T-cell (primary cell): ENCODE measurements at regions not wholly inside any gene's neighbourhood (a gene's known extent, or its start where the extent isn't known, plus 50 kb on each side); places are given as distances from the start of the nearest gene placed in this dataset.

Experiments
- ATAC-seq, 4 experiments: fragments of 200-7000 bp in 3 of 4; fragments of 150-1000 bp in 1 of 4; cut with Tn5 transposase; replicated peaks in 1 of 4; 1 replicate in 3 of 4; 2 replicates in 1 of 4; pipeline ENCODE4 v1.10.0; 2021; ENCODE audit warnings: moderate library complexity in 3 of 4, mild to moderate bottlenecking in 2 of 4, moderate number of reproducible peaks in 1 of 4
- CTCF ChIA-PET, 2 donors: fragments of 300-600 bp; sonication (Branson Sonifier 250); formaldehyde crosslinking; loops; one replicate each; lab custom pipeline; 2022; ENCODE audit warnings: antibody characterized with exemption in 2 of 2; lab: Charles Lee
- POLR2A ChIA-PET, 2 donors: fragments of 300-600 bp; sonication (Branson Sonifier 250); formaldehyde crosslinking; loops; one replicate each; lab custom pipeline; 2022; ENCODE audit warnings: antibody characterized with exemption in 2 of 2; lab: Charles Lee
- DNase-seq, 35 experiments: peaks; one replicate each; pipeline versions ENCODE4 v3.0.0 to v3.0.0-alpha.2; 2013 to 2023
- H3K27ac ChIP-seq: one replicate; pipeline ENCODE4 v1.5.1; 2013; ENCODE audit warnings: low read length
- H3K27me3 ChIP-seq, 2 experiments: replicated peaks in 1 of 2; 1 replicate in 1 of 2; 2 replicates in 1 of 2; pipeline versions ENCODE4 v1.6.1 to v1.7.0; 2013; ENCODE audit warnings: low read length in 1 of 2, mixed read lengths in 1 of 2; ENCODE audit not compliant: control insufficient read depth in 2 of 2, insufficient read depth in 2 of 2; ENCODE audit errors: extremely low read depth in 1 of 2
- H3K36me3 ChIP-seq, 2 donors: 1 replicate in 1 of 2; 2 replicates in 1 of 2; pipeline versions ENCODE4 v1.6.1 to v1.7.0; 2013; ENCODE audit warnings: low read length in 1 of 2; ENCODE audit not compliant: control insufficient read depth in 2 of 2, insufficient read depth in 1 of 2; ENCODE audit errors: extremely low read depth in 1 of 2
- H3K4me1 ChIP-seq, 2 experiments: 1 replicate in 1 of 2; 2 replicates in 1 of 2; pipeline versions ENCODE4 v1.6.1 to v1.7.0; 2013; ENCODE audit warnings: low read length in 2 of 2, mixed read lengths in 1 of 2; ENCODE audit not compliant: insufficient read depth in 2 of 2, control insufficient read depth in 1 of 2; ENCODE audit errors: extremely low read depth in 1 of 2
- H3K4me3 ChIP-seq, 2 donors: 1 replicate in 1 of 2; 2 replicates in 1 of 2; pipeline versions ENCODE4 v1.5.1 to v1.7.0; 2013; ENCODE audit warnings: mild to moderate bottlenecking in 2 of 2, low read length in 1 of 2, moderate library complexity in 1 of 2; ENCODE audit not compliant: control insufficient read depth in 1 of 2; ENCODE audit errors: extremely low read depth in 1 of 2
- H3K9me3 ChIP-seq: 2 replicates; pipeline ENCODE4 v1.7.0; 2013
- H3K27ac Mint-ChIP-seq, 2 donors: one replicate each; pipeline ENCODE4 v1.8.0; 2020 to 2021; ENCODE audit warnings: mild to moderate bottlenecking in 2 of 2, mixed read lengths in 2 of 2
- H3K27me3 Mint-ChIP-seq, 2 donors: one replicate each; pipeline ENCODE4 v1.8.0; 2021 to 2022; ENCODE audit warnings: mixed read lengths in 2 of 2
- H3K36me3 Mint-ChIP-seq: one replicate; pipeline ENCODE4 v1.8.0; 2021; ENCODE audit warnings: mixed read lengths
- H3K4me1 Mint-ChIP-seq, 3 donors: one replicate each; pipeline ENCODE4 v1.8.0; 2020 to 2022; ENCODE audit warnings: mixed read lengths in 3 of 3, mild to moderate bottlenecking in 1 of 3
- H3K4me3 Mint-ChIP-seq, 3 donors: one replicate each; pipeline ENCODE4 v1.8.0; 2020 to 2022; ENCODE audit warnings: mild to moderate bottlenecking in 3 of 3, mixed read lengths in 3 of 3, moderate library complexity in 3 of 3
- H3K9me3 Mint-ChIP-seq, 3 donors: one replicate each; pipeline ENCODE4 v1.8.0; 2020 to 2022; ENCODE audit warnings: mixed read lengths in 3 of 3
- WGBS: methylation state at CpG from one replicate; pipeline ENCODE4 v1.1.5; 2013; ENCODE audit warnings: missing lambda C conversion rate; ENCODE audit not compliant: insufficient coverage; 5-methylcytosine and 5-hydroxymethylcytosine counted together

DNA sequence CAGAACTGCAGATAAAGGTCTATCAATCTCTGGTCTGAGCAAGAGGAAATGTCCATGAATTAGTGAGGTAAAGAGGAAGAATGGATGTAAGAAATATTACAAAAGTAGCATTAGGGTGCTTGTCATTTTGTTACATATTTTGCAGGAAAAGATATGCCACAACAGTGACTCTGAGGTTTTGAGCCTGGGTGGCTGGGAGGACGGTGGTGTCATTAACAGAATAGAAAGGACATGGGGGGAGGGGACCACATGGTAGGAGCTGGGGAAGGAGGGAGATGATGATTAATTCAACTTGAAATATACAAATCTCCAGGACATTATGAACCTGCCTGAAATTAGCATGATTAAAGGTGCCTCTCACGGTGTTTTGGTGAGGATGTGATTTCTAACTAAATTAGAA lies 245.5 kb upstream of the MDFIC2 start:
- no peaks in the 10 kb centered on the region for H3K36me3 Mint-ChIP-seq
- peaks cover 0 to 6% (median 1%) of the 10 kb centered on the region in 3 donors for H3K9me3 Mint-ChIP-seq
- peaks cover 2 to 4% of the 10 kb centered on the region in 2 donors for H3K27me3 Mint-ChIP-seq
- H3K4me1 Mint-ChIP-seq, result peaks cover 0 to 3% (median 0%) of the 10 kb centered on the region in 3 donors
- Histone ChIP-seq H3K4me3 (no peak overlapping the region), H3K4me1 (no peaks in the 10 kb centered on the region), H3K27ac (no peak overlapping the region), H3K36me3 (no peaks in the 10 kb centered on the region), H3K27me3 (no peaks in the 10 kb centered on the region), H3K9me3 (no peaks in the 10 kb centered on the region)
- H3K27ac Mint-ChIP-seq, result no peak overlapping the region
- no peak for ATAC-seq
- no peak overlapping the region for H3K4me3 Mint-ChIP-seq
- ChIA-PET CTCF (interaction anchor here in 1 of 2 donors (0.5 to 0.6 kb wide), 2 partner anchors 1058 to 1647 kb away, joined by 3 to 4 read pairs; no protein-coding TSS in a partner anchor), POLR2A (no interaction called here)
- no CpG with 5 or more reads among the region's 2 CpGs for WGBS
- no peak for DNase-seq

- Histone ChIP-seq H3K36me3 (no peaks in the 10 kb centered on the region), H3K27me3 (no peaks in the 10 kb centered on the region), H3K4me3 (no peak overlapping the region), H3K4me1 (no peaks in the 10 kb centered on the region), H3K9me3 (no peaks in the 10 kb centered on the region), H3K27ac (no peak overlapping the region)
- ChIA-PET CTCF (interaction anchor here (0.7 to 0.9 kb wide), 2 partner anchors 9 to 23 kb away, joined by 3 to 4 read pairs; no protein-coding TSS in a partner anchor), POLR2A (interaction anchor here in 1 of 2 donors (0.6 kb wide), 1 partner anchor 792 kb away, joined by 3 read pairs; no protein-coding TSS in a partner anchor)
- no CpG with 5 or more reads among the region's 3 CpGs for WGBS
- Mint-ChIP-seq H3K9me3 (no peaks in the 10 kb centered on the region), H3K4me1 (peaks cover 0 to 3% (median 0%) of the 10 kb centered on the region in 3 donors), H3K27ac (no peak overlapping the region), H3K27me3 (peaks cover 0 to 4% of the 10 kb centered on the region in 2 donors), H3K36me3 (no peaks in the 10 kb centered on the region), H3K4me3 (no peak overlapping the region)
- ATAC-seq (no peak), DNase-seq (no peak)
Observed at GRCh38 chr3:70556056-70556455, 243.6 kb upstream of the MDFIC2 start.

DNA sequence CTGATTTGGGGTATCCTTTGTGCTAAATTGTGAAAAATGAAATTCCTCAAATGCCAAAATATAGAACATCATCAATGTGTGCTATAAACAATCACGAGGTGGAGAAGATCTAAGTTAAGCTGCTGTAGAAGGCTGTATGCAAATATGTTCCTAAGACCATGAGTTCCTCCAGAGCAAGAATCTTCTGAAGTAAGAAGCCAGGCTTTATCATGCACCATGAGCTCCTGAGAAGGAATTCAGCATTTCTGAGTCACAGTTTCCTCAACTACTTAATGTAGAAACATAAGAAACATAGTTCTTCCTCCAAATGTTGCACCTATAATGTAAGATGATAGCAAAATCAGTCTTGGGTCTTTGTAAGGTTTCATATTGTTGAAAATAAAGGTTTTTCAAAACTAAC lies 241.7 kb upstream of the MDFIC2 start:
- no CpG with 5 or more reads among the region's 1 CpG for WGBS
- Histone ChIP-seq H3K4me3 (no peak overlapping the region), H3K27ac (no peak overlapping the region), H3K4me1 (no peaks in the 10 kb centered on the region), H3K36me3 (no peaks in the 10 kb centered on the region), H3K9me3 (no peaks in the 10 kb centered on the region), H3K27me3 (peaks cover 0 to 2% of the 10 kb centered on the region in 2 experiments)
- ChIA-PET POLR2A (interaction anchor here (0.6 to 0.7 kb wide), 2 partner anchors 50 to 728 kb away, joined by 3 read pairs; no protein-coding TSS in a partner anchor), CTCF (interaction anchor here in 1 of 2 donors (0.8 to 1.4 kb wide), 3 partner anchors 22 to 1032 kb away, joined by 3 to 4 read pairs (median 3); no protein-coding TSS in a partner anchor)
- H3K4me3 Mint-ChIP-seq, result no peak overlapping the region
- H3K36me3 Mint-ChIP-seq, result no peaks in the 10 kb centered on the region
- ATAC-seq (no peak), DNase-seq (no peak)
- no peak overlapping the region for H3K27ac Mint-ChIP-seq
- H3K4me1 Mint-ChIP-seq, result peaks cover 0 to 3% (median 0%) of the 10 kb centered on the region in 3 donors
- H3K27me3 Mint-ChIP-seq, result peaks cover 2 to 4% of the 10 kb centered on the region in 2 donors
- no peaks in the 10 kb centered on the region for H3K9me3 Mint-ChIP-seq

DNA sequence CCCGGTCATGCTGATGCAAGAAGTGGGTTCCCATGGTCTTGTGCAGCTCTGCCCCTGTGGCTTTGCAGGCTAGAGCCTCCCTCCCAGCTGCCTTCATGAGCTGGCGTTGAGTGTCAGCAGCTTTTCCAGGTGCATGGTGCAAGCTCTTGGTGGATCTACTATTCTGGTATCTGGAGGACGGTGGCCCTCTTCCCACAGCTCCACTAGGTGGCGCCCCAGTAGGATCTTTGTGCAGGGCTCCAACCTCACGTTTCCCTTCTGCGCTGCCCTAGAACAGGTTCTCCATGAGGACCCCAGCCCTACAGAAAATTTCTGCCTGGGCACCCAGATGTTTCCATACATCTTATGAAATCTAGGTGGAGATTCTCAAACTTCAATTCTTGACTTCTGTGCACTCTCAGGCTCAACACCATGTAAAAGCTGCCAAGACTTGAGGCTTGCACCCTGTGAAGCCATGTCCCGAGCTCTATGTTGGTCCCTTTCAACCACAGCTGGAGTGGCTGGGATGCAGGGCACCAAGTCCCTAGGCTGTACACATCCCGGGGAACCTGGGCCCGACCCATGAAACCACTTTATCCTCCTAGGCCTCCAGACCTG lies 238.4 kb upstream of the MDFIC2 start:
- Mint-ChIP-seq H3K36me3 (no peaks in the 10 kb centered on the region), H3K27ac (no peak overlapping the region), H3K4me3 (no peak overlapping the region), H3K27me3 (peaks cover 0 to 4% of the 10 kb centered on the region in 2 donors), H3K4me1 (no peaks in the 10 kb centered on the region), H3K9me3 (no peaks in the 10 kb centered on the region)
- Histone ChIP-seq H3K27ac (no peak overlapping the region), H3K36me3 (no peaks in the 10 kb centered on the region), H3K4me1 (no peaks in the 10 kb centered on the region), H3K27me3 (peaks cover 0 to 2% of the 10 kb centered on the region in 2 experiments), H3K4me3 (no peak overlapping the region), H3K9me3 (no peaks in the 10 kb centered on the region)
- DNase-seq (peak; percentile 19 to 80 (median 64)), ATAC-seq (peak; percentile 74 to 90 (median 78))
- ChIA-PET CTCF (interaction anchor here (0.5 to 2.0 kb wide), 12 partner anchors 10 to 1309 kb away, joined by 3 to 14 read pairs (median 4); no protein-coding TSS in a partner anchor), POLR2A (no interaction called here)
- 54% methylated on average over 3 of the region's 9 CpGs for WGBS

GRCh38 chr3:70546679-70547078 lies 234.2 kb upstream of the MDFIC2 start:
- peaks cover 0 to 4% of the 10 kb centered on the region in 2 donors for H3K27me3 Mint-ChIP-seq
- ATAC-seq, result no peak

GRCh38 chr3:70543493-70543892 lies 231.1 kb upstream of the MDFIC2 start:
- Histone ChIP-seq H3K27ac (no peak overlapping the region), H3K36me3 (no peaks in the 10 kb centered on the region), H3K4me1 (no peaks in the 10 kb centered on the region), H3K27me3 (peaks cover 0 to 4% of the 10 kb centered on the region in 2 experiments), H3K4me3 (no peak overlapping the region), H3K9me3 (no peaks in the 10 kb centered on the region)
- ChIA-PET POLR2A (no interaction called here), CTCF (no interaction called here)
- H3K36me3 Mint-ChIP-seq, result no peaks in the 10 kb centered on the region
- no peaks in the 10 kb centered on the region for H3K9me3 Mint-ChIP-seq
- ATAC-seq, result no peak
- 77% methylated on average over 2 of the region's 2 CpGs for whole genome bisulfite sequencing
- no peak overlapping the region for H3K4me3 Mint-ChIP-seq
- no peak for DNase-seq
- peaks cover 0 to under 1% of the 10 kb centered on the region in 2 donors for H3K27me3 Mint-ChIP-seq
- H3K4me1 Mint-ChIP-seq, result peaks cover 0 to 5% (median 0%) of the 10 kb centered on the region in 3 donors
- H3K27ac Mint-ChIP-seq, result no peak overlapping the region

More at GRCh38 chr3:70546679-70547078, 234.2 kb upstream of the MDFIC2 start:
- POLR2A ChIA-PET, result interaction anchor here in 1 of 2 donors (0.6 kb wide), 1 partner anchor 333 kb away, joined by 5 read pairs; no protein-coding TSS in a partner anchor
- Mint-ChIP-seq H3K4me1 (peaks cover 0 to 5% (median 0%) of the 10 kb centered on the region in 3 donors), H3K9me3 (no peaks in the 10 kb centered on the region), H3K4me3 (no peak overlapping the region), H3K27ac (no peak overlapping the region), H3K36me3 (no peaks in the 10 kb centered on the region)
- Histone ChIP-seq H3K4me3 (no peak overlapping the region), H3K9me3 (no peaks in the 10 kb centered on the region), H3K27ac (no peak overlapping the region), H3K27me3 (peaks cover 0 to 2% of the 10 kb centered on the region in 2 experiments), H3K4me1 (no peaks in the 10 kb centered on the region), H3K36me3 (no peaks in the 10 kb centered on the region)
- DNase-seq, result no peak
- WGBS, result no CpG with 5 or more reads among the region's 4 CpGs
- CTCF ChIA-PET, result interaction anchor here in 1 of 2 donors (1.3 kb wide), 1 partner anchor 1038 kb away, joined by 3 read pairs; no protein-coding TSS in a partner anchor
